ENCODE measurements at regions not wholly inside any gene's neighbourhood (a gene's known extent, or its start where the extent isn't known, plus 50 kb on each side); places are given as distances from the start of the nearest gene placed in this dataset.

GRCh38 chr6:21653323-21653722, 59.8 kb downstream of the SOX4 start:
- TF ChIP-seq REST (IDR thresholded peaks at IDR 0.05; ENCODE audit: low read depth) (no peak), CREB1 (IDR thresholded peaks at IDR 0.05; ENCODE audit: low read depth) (no peak), TCF12 (IDR thresholded peaks at IDR 0.05; ENCODE audit: low read depth) (no peak), CEBPB (IDR thresholded peaks at IDR 0.05) (no peak), EP300 (IDR thresholded peaks at IDR 0.05; ENCODE audit: borderline replicate concordance) (no peak), NFIC (IDR thresholded peaks at IDR 0.05) (no peak), TAF1 (IDR thresholded peaks at IDR 0.05; ENCODE audit: low read depth) (no peak), EGR1 (IDR thresholded peaks at IDR 0.05) (no peak), YY1 (IDR thresholded peaks at IDR 0.05; ENCODE audit: low read depth) (no peak), MAX (IDR thresholded peaks at IDR 0.05) (no peak), RAD21 (IDR thresholded peaks at IDR 0.05; ENCODE audit: low read depth) (no peak), FOXM1 (IDR thresholded peaks at IDR 0.05; ENCODE audit: borderline replicate concordance, low read depth) (no peak), TEAD4 (IDR thresholded peaks at IDR 0.05) (no peak)
